ENCODE measurements at regions not wholly inside any gene's neighbourhood (a gene's known extent, or its start where the extent isn't known, plus 50 kb on each side); places are given as distances from the start of the nearest gene placed in this dataset.

- intact Hi-C loops (cut with micrococcal nuclease): no loop called here
- ChIA-PET POLR2A (ENCODE audit: unreplicated experiment) (interaction anchor here (0.7 kb wide), 1 partner anchor 325 kb away, joined by 3 read pairs; no protein-coding TSS in a partner anchor), CTCF (interaction anchor here (0.6 kb wide), 1 partner anchor 29 kb away, joined by 4 read pairs; no protein-coding TSS in a partner anchor)
- TF ChIP-seq EZH2 (IDR thresholded peaks at IDR 0.05; ENCODE audit: low read length, unreplicated experiment) (no peak), CTCF (conservative IDR thresholded peaks at IDR 0.05; ENCODE audit: low read depth, low read length) (no peak), EZH2phosphoT487 (IDR thresholded peaks at IDR 0.05; ENCODE audit: borderline replicate concordance, low read length) (no peak)
- Histone ChIP-seq H3K4me1 (ENCODE audit: insufficient read depth, low read length) (no peaks in the 10 kb centered on the region), H3K79me2 (ENCODE audit: low read length) (no peaks in the 10 kb centered on the region), H3K27me3 (ENCODE audit: low read length) (no peaks in the 10 kb centered on the region), H2AFZ (ENCODE audit: low read length) (no peak overlapping the region), H3F3A (ENCODE audit: low read length, unreplicated experiment) (no peaks in the 10 kb centered on the region), H3K9me2 (replicated peaks; ENCODE audit: low read length) (no peaks in the 10 kb centered on the region), H3K27ac (ENCODE audit: low read length) (no peak overlapping the region), H3K9me3 (ENCODE audit: low read length) (no peaks in the 10 kb centered on the region), H3K4me3 (ENCODE audit: low read length) (no peak overlapping the region), H3K4me2 (ENCODE audit: low read length) (no peak overlapping the region), H4K20me1 (ENCODE audit: low read length) (no peaks in the 10 kb centered on the region), H3K9ac (ENCODE audit: low read length) (no peak overlapping the region), H3K36me3 (ENCODE audit: low read depth, low read length) (no peaks in the 10 kb centered on the region)
- ATAC-seq: no peak
- no TSS peak for BruUV-seq (replicated peaks)
- no peak for DNase-seq
These were observed 50.8 kb upstream of the MAX start for GRCh38 chr14:65153101-65153500.

DNA sequence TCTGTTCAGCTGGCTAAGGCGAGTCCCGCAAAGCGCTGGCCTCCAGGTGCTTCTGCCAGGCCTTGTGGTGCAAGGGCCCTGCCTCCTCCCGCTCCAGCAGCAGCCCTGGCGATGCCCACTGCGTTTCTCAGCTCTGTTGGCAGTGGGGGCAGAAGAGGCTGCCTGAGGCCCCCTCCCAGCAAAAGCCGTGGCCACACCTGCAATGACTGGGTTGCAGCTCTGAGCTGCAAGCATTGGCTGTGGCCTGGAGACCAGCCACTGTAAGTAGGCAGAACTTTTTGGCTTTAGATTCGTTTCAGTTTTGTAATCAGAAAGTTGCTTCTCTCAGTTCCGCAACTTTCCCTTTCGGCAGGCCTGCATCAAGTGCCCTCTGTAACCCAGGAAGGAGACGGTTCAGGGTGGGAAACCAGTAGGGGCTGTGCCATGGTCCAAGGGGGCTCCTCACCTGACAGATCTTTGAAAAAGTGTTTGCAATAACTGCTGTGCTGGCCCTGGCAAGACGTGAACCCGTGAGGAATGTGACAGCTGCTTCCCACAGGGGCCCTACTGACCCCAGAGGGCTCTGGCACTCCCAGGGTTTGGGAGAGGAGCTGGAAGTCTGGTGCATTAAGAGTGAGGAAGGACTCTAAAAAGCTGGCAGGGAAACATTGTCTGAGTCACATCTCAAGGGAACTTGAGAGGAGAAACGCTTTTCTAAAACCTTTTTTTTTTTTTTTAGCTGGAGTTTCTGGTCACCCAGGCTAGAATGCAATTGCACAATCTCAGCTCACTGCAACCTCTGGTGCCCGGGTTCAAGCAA lies 54.5 kb upstream of the MAX start:
- no peaks in the 10 kb centered on the region for H3F3A ChIP-seq (ENCODE audit: low read length, unreplicated experiment)
- POLR2A ChIA-PET (ENCODE audit: unreplicated experiment): interaction anchor here (0.5 to 0.6 kb wide), 2 partner anchors 255 to 467 kb away, joined by 3 to 4 read pairs; no protein-coding TSS in a partner anchor
- H3K79me2 ChIP-seq (ENCODE audit: low read length): no peaks in the 10 kb centered on the region
- H3K36me3 ChIP-seq (ENCODE audit: low read depth, low read length): no peaks in the 10 kb centered on the region
- H3K4me3 ChIP-seq (ENCODE audit: low read length): no peak overlapping the region
- BruUV-seq (replicated peaks): no TSS peak
- H2AFZ ChIP-seq (ENCODE audit: low read length): no peak overlapping the region
- H3K9ac ChIP-seq (ENCODE audit: low read length): no peak overlapping the region
- no peaks in the 10 kb centered on the region for H3K27me3 ChIP-seq (ENCODE audit: low read length)
- DNase-seq: peak; percentile 49
- no peak overlapping the region for H3K27ac ChIP-seq (ENCODE audit: low read length)
- no peaks in the 10 kb centered on the region for H4K20me1 ChIP-seq (ENCODE audit: low read length)
- no peaks in the 10 kb centered on the region for H3K9me2 ChIP-seq (replicated peaks; ENCODE audit: low read length)
- intact Hi-C loops (cut with micrococcal nuclease): no loop called here
- ATAC-seq: peak; percentile 66
- H3K4me2 ChIP-seq (ENCODE audit: low read length): no peak overlapping the region
- H3K9me3 ChIP-seq (ENCODE audit: low read length): no peaks in the 10 kb centered on the region
- CTCF ChIA-PET: interaction anchor here (0.5 to 1.5 kb wide), 3 partner anchors 9 to 668 kb away, joined by 4 to 6 read pairs (median 5); no protein-coding TSS in a partner anchor
- no peak for TF ChIP-seq EZH2 (IDR thresholded peaks at IDR 0.05; ENCODE audit: low read length, unreplicated experiment)
- TF ChIP-seq EZH2phosphoT487 (IDR thresholded peaks at IDR 0.05; ENCODE audit: borderline replicate concordance, low read length): no peak
- no peak for TF ChIP-seq CTCF (conservative IDR thresholded peaks at IDR 0.05; ENCODE audit: low read depth, low read length)
- H3K4me1 ChIP-seq (ENCODE audit: insufficient read depth, low read length): no peaks in the 10 kb centered on the region
